Kasumi-1 (cell line): ENCODE measurements at regions not wholly inside any gene's neighbourhood (a gene's known extent, or its start where the extent isn't known, plus 50 kb on each side); places are given as distances from the start of the nearest gene placed in this dataset.

Experiments
- DNase-seq, 2 experiments: peaks; one replicate each; lab custom pipeline; 2025; lab: John Stamatoyannopoulos, UW

DNA sequence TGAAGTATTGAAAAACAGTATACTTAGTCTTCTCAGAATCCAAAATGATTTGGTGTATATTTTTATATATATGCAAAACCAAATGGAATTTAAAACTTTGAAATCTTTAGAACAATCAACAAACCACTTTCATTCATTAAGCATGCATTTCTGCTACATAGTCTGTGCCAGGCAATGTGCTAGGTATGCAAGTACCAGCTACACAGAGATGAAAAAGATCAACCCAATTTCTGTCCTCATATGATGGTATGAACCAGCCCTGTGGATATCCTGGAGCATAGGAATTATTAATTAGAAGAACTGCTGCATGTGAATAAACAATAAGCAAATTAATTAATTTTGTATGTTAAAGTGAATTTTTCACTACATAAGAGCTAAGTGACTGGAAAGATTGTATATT, 51.2 kb upstream of the RTN4 start:
- DNase-seq, result no peak

DNA sequence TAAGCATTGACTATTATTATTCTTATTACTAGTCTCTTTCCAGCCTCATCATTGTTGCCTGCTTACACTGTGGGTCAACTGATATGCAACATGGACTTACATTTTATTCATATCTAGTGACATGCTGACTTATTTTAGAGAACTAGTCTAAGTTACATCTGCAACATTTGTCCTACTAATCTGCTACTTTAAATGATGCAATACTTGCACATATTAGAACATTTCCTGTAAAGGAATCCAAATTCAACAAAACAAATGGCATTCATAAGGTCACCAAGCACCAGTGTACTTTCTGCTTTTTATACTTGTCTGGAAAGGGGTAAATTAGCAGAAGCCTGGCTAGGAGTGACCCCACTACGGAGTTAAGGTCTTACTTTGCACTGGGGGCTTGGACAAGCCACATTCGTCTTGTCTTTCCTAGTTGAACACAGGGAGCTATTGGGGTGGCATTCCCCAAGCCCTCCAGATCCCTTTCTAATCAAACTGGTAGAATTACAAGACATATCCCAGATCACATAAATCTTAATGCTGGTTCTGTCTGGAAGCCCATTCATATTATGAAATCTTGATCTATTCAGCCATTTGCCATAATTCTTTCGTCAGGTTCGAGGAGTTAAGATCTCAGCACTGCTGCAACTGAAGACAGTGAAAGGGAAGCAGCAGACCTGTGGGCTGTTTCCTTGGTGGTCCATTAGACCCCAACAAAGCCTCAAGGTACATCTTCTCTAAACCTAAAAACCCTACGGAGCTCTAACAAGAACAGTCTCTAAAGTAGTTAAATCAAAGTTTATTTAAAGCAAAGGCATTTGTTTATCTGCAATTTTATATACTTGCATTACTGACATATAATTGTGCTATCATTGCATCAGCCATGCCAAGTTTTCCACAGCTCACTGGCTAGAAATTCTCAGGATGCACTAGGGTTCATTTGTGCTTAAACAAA, 49.9 kb upstream of the RTN4 start:
- DNase-seq, result peak; percentile 23 to 52
